GM23338 (cell line): ENCODE measurements at regions not wholly inside any gene's neighbourhood (a gene's known extent, or its start where the extent isn't known, plus 50 kb on each side); places are given as distances from the start of the nearest gene placed in this dataset.

Source experiments
- ATAC-seq: fragments of 200-7000 bp; cut with Tn5 transposase; 3 replicates; pipeline ENCODE4 v1.9.1; 2020
- DNase-seq: peaks from one replicate; pipeline ENCODE4 v3.0.0-alpha.2; 2015; ENCODE audit warnings: low spot score
- H2AFZ ChIP-seq: fragments of 200-600 bp; sonication (generic); 2 replicates; pipeline ENCODE4 v1.8.0; 2016; ENCODE audit warnings: antibody characterized with exemption, mild to moderate bottlenecking, moderate library complexity
- H3F3A ChIP-seq: fragments of 200-600 bp; sonication (generic); replicated peaks from 2 replicates; pipeline ENCODE4 v1.8.0; 2017; ENCODE audit warnings: antibody characterized with exemption, mixed run types, low read depth
- H3K27ac ChIP-seq: fragments of 200-600 bp; sonication (generic); 2 replicates; pipeline ENCODE4 v1.6.1; 2016; ENCODE audit warnings: low read depth
- H3K27me3 ChIP-seq: fragments of 200-600 bp; sonication (generic); 2 replicates; pipeline ENCODE4 v1.8.0; 2016; ENCODE audit warnings: mild to moderate bottlenecking, mixed run types, moderate library complexity; ENCODE audit not compliant: insufficient read depth
- H3K36me3 ChIP-seq: fragments of 200-600 bp; sonication (generic); 2 replicates; pipeline ENCODE4 v1.8.0; 2016; ENCODE audit warnings: mild to moderate bottlenecking; ENCODE audit not compliant: insufficient read depth
- H3K4me1 ChIP-seq: fragments of 200-600 bp; sonication (generic); 2 replicates; pipeline ENCODE4 v1.8.0; 2016; ENCODE audit warnings: mild to moderate bottlenecking, moderate library complexity; ENCODE audit not compliant: insufficient read depth
- H3K4me2 ChIP-seq: fragments of 200-600 bp; sonication (generic); 2 replicates; pipeline ENCODE4 v1.7.1; 2017; ENCODE audit warnings: mixed run types
- H3K4me3 ChIP-seq: fragments of 200-600 bp; sonication (generic); 2 replicates; pipeline ENCODE4 v1.6.1; 2016; ENCODE audit warnings: mixed run types
- H3K79me2 ChIP-seq: fragments of 200-600 bp; sonication (generic); replicated peaks from 2 replicates; pipeline ENCODE4 v1.8.0; 2017; ENCODE audit warnings: mild to moderate bottlenecking; ENCODE audit not compliant: insufficient read depth
- H3K9me2 ChIP-seq: fragments of 200-600 bp; sonication (generic); 2 replicates; pipeline ENCODE4 v1.8.0; 2017; ENCODE audit not compliant: insufficient read depth
- H4K20me1 ChIP-seq: fragments of 200-600 bp; sonication (generic); replicated peaks from 2 replicates; pipeline ENCODE4 v1.8.0; 2017; ENCODE audit warnings: mild to moderate bottlenecking; ENCODE audit not compliant: insufficient read depth
- H3K27ac Mint-ChIP-seq: 2 replicates; pipeline ENCODE4 v1.8.0; 2020; ENCODE audit warnings: inconsistent platforms, mild to moderate bottlenecking, moderate library complexity, mixed read lengths
- H3K27me3 Mint-ChIP-seq: 3 replicates; pipeline ENCODE4 v1.8.0; 2022; ENCODE audit warnings: low read depth, mild to moderate bottlenecking, moderate library complexity, mixed read lengths, inconsistent platforms; ENCODE audit not compliant: insufficient read depth, poor library complexity
- H3K36me3 Mint-ChIP-seq: 3 replicates; pipeline ENCODE4 v1.8.0; 2021; ENCODE audit warnings: low read depth, mild to moderate bottlenecking, inconsistent platforms, moderate library complexity, mixed read lengths
- H3K4me1 Mint-ChIP-seq: 3 replicates; pipeline ENCODE4 v1.8.0; 2020; ENCODE audit warnings: mild to moderate bottlenecking, inconsistent platforms, mixed read lengths
- H3K4me3 Mint-ChIP-seq: 3 replicates; pipeline ENCODE4 v1.8.0; 2021; ENCODE audit warnings: moderate library complexity, mild to moderate bottlenecking, inconsistent platforms, mixed read lengths
- H3K9me3 Mint-ChIP-seq: 3 replicates; pipeline ENCODE4 v1.8.0; 2020; ENCODE audit warnings: moderate library complexity, mild to moderate bottlenecking, inconsistent platforms, mixed read lengths
- CREB1 ChIP-seq: fragments of 250-450 bp; sonication (Bioruptor Pico); IDR thresholded peaks from 2 replicates; pipeline ENCODE4 v1.5.0; 2020; ENCODE audit warnings: low read depth, mild to moderate bottlenecking, moderate library complexity
- EZH2 ChIP-seq: fragments of 200-600 bp; sonication (generic); IDR thresholded peaks from one replicate; pipeline ENCODE4 v1.8.0; 2017; ENCODE audit warnings: antibody characterized with exemption, mild to moderate bottlenecking, low read depth; ENCODE audit not compliant: unreplicated experiment
- EZH2phosphoT487 ChIP-seq: fragments of 200-600 bp; sonication (generic); IDR thresholded peaks from one replicate; pipeline ENCODE4 v1.8.1; 2018; ENCODE audit warnings: antibody characterized with exemption; ENCODE audit not compliant: unreplicated experiment
- JUNB ChIP-seq: IDR thresholded peaks from one replicate; pipeline ENCODE4 v1.6.1; 2016; ENCODE audit warnings: antibody characterized with exemption; ENCODE audit not compliant: unreplicated experiment
- NANOG ChIP-seq: IDR thresholded peaks from 2 replicates; pipeline ENCODE4 v1.6.1; 2016; ENCODE audit warnings: antibody characterized with exemption, borderline replicate concordance
- POLR2AphosphoS5 ChIP-seq: IDR thresholded peaks from 2 replicates; pipeline ENCODE4 v1.6.1; 2016; ENCODE audit warnings: antibody characterized with exemption, low read depth
- STAT1 ChIP-seq: IDR thresholded peaks from one replicate; pipeline ENCODE4 v1.6.1; 2016; ENCODE audit warnings: antibody characterized with exemption; ENCODE audit not compliant: unreplicated experiment
- ZNF114 ChIP-seq: fragments of 250-450 bp; sonication (Bioruptor Pico); IDR thresholded peaks from 2 replicates; pipeline ENCODE4 v1.5.0; 2020; ENCODE audit warnings: mild to moderate bottlenecking, moderate library complexity
- ZNF331 ChIP-seq: fragments of 250-450 bp; sonication (Bioruptor Pico); IDR thresholded peaks from 2 replicates; pipeline ENCODE4 v1.5.0; 2020; ENCODE audit warnings: low read depth, mild to moderate bottlenecking, moderate library complexity
- TF ChIP-seq, protein P1 (sequence below): IDR thresholded peaks from one replicate; pipeline ENCODE4 v1.6.1; 2018; ENCODE audit warnings: antibody characterized with exemption; ENCODE audit not compliant: unreplicated experiment
- TF ChIP-seq, protein P2 (sequence below): IDR thresholded peaks from 2 replicates; pipeline ENCODE4 v1.6.1; 2016; ENCODE audit warnings: antibody characterized with exemption
- TF ChIP-seq, protein P3 (sequence below), 2 experiments: fragments of 200-600 bp in 1 of 2; sonication (generic) in 1 of 2; conservative IDR thresholded peaks; 2 replicates each; pipeline versions ENCODE4 v1.5.1 to v1.6.1; 2016 to 2017; ENCODE audit warnings: antibody characterized with exemption in 2 of 2, low read depth in 2 of 2, mild to moderate bottlenecking in 2 of 2, moderate library complexity in 1 of 2

DNA sequence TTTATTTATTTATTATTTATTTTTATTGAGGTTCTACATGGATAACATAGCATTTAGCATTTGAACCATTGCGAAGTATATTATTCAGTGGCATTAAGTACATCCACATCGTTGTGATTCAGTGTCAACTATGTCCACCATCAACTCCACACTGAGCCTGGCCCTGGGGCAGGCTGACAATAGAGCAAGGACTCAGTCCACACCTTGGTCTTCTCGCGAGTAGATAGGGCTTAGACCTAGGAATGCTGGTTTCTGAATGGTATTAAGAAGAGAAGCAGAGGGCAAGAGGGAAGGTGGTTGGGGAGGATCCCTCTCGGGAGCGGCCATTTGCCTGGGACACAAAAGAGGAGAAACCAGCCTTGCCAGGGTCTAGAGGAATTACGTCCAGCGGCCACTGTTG is 599.2 kb upstream of the MGMT start (continued):
- TF ChIP-seq, protein P1, sequence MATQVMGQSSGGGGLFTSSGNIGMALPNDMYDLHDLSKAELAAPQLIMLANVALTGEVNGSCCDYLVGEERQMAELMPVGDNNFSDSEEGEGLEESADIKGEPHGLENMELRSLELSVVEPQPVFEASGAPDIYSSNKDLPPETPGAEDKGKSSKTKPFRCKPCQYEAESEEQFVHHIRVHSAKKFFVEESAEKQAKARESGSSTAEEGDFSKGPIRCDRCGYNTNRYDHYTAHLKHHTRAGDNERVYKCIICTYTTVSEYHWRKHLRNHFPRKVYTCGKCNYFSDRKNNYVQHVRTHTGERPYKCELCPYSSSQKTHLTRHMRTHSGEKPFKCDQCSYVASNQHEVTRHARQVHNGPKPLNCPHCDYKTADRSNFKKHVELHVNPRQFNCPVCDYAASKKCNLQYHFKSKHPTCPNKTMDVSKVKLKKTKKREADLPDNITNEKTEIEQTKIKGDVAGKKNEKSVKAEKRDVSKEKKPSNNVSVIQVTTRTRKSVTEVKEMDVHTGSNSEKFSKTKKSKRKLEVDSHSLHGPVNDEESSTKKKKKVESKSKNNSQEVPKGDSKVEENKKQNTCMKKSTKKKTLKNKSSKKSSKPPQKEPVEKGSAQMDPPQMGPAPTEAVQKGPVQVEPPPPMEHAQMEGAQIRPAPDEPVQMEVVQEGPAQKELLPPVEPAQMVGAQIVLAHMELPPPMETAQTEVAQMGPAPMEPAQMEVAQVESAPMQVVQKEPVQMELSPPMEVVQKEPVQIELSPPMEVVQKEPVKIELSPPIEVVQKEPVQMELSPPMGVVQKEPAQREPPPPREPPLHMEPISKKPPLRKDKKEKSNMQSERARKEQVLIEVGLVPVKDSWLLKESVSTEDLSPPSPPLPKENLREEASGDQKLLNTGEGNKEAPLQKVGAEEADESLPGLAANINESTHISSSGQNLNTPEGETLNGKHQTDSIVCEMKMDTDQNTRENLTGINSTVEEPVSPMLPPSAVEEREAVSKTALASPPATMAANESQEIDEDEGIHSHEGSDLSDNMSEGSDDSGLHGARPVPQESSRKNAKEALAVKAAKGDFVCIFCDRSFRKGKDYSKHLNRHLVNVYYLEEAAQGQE, result no peak
- no peak for TF ChIP-seq CREB1
- TF ChIP-seq, protein P2, sequence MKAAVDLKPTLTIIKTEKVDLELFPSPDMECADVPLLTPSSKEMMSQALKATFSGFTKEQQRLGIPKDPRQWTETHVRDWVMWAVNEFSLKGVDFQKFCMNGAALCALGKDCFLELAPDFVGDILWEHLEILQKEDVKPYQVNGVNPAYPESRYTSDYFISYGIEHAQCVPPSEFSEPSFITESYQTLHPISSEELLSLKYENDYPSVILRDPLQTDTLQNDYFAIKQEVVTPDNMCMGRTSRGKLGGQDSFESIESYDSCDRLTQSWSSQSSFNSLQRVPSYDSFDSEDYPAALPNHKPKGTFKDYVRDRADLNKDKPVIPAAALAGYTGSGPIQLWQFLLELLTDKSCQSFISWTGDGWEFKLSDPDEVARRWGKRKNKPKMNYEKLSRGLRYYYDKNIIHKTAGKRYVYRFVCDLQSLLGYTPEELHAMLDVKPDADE, result no peak
- TF ChIP-seq, protein P3, sequence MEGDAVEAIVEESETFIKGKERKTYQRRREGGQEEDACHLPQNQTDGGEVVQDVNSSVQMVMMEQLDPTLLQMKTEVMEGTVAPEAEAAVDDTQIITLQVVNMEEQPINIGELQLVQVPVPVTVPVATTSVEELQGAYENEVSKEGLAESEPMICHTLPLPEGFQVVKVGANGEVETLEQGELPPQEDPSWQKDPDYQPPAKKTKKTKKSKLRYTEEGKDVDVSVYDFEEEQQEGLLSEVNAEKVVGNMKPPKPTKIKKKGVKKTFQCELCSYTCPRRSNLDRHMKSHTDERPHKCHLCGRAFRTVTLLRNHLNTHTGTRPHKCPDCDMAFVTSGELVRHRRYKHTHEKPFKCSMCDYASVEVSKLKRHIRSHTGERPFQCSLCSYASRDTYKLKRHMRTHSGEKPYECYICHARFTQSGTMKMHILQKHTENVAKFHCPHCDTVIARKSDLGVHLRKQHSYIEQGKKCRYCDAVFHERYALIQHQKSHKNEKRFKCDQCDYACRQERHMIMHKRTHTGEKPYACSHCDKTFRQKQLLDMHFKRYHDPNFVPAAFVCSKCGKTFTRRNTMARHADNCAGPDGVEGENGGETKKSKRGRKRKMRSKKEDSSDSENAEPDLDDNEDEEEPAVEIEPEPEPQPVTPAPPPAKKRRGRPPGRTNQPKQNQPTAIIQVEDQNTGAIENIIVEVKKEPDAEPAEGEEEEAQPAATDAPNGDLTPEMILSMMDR (conservative IDR thresholded peaks at IDR 0.05; ENCODE audit: low read depth in 2 of 2), result no peak
- no peak for TF ChIP-seq EZH2

DNA sequence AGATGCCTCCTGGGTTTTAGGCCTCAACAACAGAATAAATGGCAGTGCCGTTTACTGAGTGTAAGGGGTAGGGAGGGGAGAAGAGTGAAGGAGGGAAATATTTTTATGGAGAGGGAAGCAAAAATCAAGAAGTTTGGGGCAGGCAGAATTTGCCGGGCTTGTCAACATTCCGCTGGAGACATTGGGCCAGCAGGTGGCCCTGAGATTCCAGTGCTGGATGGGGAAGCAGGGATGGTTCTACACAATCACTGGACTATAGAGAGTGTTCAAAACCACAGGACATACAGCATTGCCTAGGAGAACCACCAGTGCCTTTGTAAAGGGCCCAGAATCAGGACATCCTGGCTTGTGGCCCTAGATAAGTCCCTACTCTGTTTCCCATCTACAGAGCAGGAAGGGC is 598.6 kb upstream of the MGMT start:
- H3K27ac ChIP-seq, result no peak overlapping the region
- no peak for ATAC-seq
- no peak overlapping the region for H3K4me3 ChIP-seq
- peaks cover 4% of the 10 kb centered on the region; the same call in 2 of the 3 replicates for H3K4me1 Mint-ChIP-seq
- H3K79me2 ChIP-seq, result no peaks in the 10 kb centered on the region
- H3K27me3 Mint-ChIP-seq, result peaks cover 6% of the 10 kb centered on the region
- H3K27ac Mint-ChIP-seq, result no peak overlapping the region
- no peak overlapping the region for H2AFZ ChIP-seq
- H4K20me1 ChIP-seq, result no peaks in the 10 kb centered on the region
- H3K4me1 ChIP-seq, result no peaks in the 10 kb centered on the region
- H3K36me3 ChIP-seq, result no peaks in the 10 kb centered on the region
- no peaks in the 10 kb centered on the region for H3K9me3 Mint-ChIP-seq
- DNase-seq, result no peak
- H3K4me2 ChIP-seq, result no peak overlapping the region
- H3K36me3 Mint-ChIP-seq, result no peaks in the 10 kb centered on the region; the same call in 2 of the 3 replicates
- H3K4me3 Mint-ChIP-seq, result no peak overlapping the region
- H3F3A ChIP-seq, result no peaks in the 10 kb centered on the region
- no peaks in the 10 kb centered on the region for H3K9me2 ChIP-seq
- H3K27me3 ChIP-seq, result no peaks in the 10 kb centered on the region
- TF ChIP-seq, protein P2, result no peak
- TF ChIP-seq JUNB, result no peak
- no peak for TF ChIP-seq ZNF114
- no peak for TF ChIP-seq POLR2AphosphoS5
- TF ChIP-seq STAT1, result no peak
- no peak for TF ChIP-seq EZH2phosphoT487
- TF ChIP-seq EZH2, result no peak
- TF ChIP-seq CREB1, result no peak
- TF ChIP-seq NANOG, result no peak
- TF ChIP-seq, protein P1, result no peak
- no peak for TF ChIP-seq ZNF331 (CRISPR knock-in tag)
